Esophagus muscularis mucosa (tissue), 3 donors: ENCODE measurements at regions not wholly inside any gene's neighbourhood (a gene's known extent, or its start where the extent isn't known, plus 50 kb on each side); places are given as distances from the start of the nearest gene placed in this dataset.

Source experiments
- CTCF ChIP-seq, 3 experiments: fragments of 200-600 bp in 2 of 3; fragments of 450-650 bp in 1 of 3; sonication (generic) in 2 of 3; IDR thresholded peaks; one replicate each; pipeline ENCODE4 v1.5.1; 2017 to 2019; ENCODE audit warnings: antibody characterized with exemption in 3 of 3, mild to moderate bottlenecking in 2 of 3, moderate library complexity in 1 of 3
- POLR2A ChIP-seq: fragments of 450-650 bp; IDR thresholded peaks from one replicate; pipeline ENCODE4 v1.6.1; 2017; ENCODE audit warnings: antibody characterized with exemption, moderate library complexity, mild to moderate bottlenecking, low read depth
- POLR2AphosphoS5 ChIP-seq, 2 donors: sonication (generic); formaldehyde crosslinking; IDR thresholded peaks; one replicate each; pipeline ENCODE4 v1.6.1; 2017; ENCODE audit warnings: antibody characterized with exemption in 2 of 2

GRCh38 chr12:107390414-107390813 is 295.2 kb upstream of the PWP1 start:
- no peak for TF ChIP-seq CTCF (IDR thresholded peaks at IDR 0.05)
- no peak for TF ChIP-seq POLR2A
- TF ChIP-seq POLR2AphosphoS5 (IDR thresholded peaks at IDR 0.05): no peak
